ENCODE measurements at regions not wholly inside any gene's neighbourhood (a gene's known extent, or its start where the extent isn't known, plus 50 kb on each side); places are given as distances from the start of the nearest gene placed in this dataset.
"Not testable (repeated sequence)": the region's sequence is repeated elsewhere in the genome, so short reads cannot be mapped to it uniquely, and the experiment has no call there.

- no peak for DNase-seq (ENCODE audit: low spot score)
These were observed 63.1 kb downstream of the MTNR1B start for GRCh38 chr11:93032580-93032979.

GRCh38 chr11:93033093-93033492 is 63.6 kb downstream of the MTNR1B start:
- DNase-seq (ENCODE audit: low spot score): no peak

GRCh38 chr11:93034031-93034722 is 64.7 kb downstream of the MTNR1B start:
- no peak for DNase-seq (ENCODE audit: low spot score)

- no peak for DNase-seq (ENCODE audit: low spot score)
These were observed 65.2 kb downstream of the MTNR1B start for GRCh38 chr11:93034723-93035039.

GRCh38 chr11:93038521-93038920 is 69.1 kb downstream of the MTNR1B start:
- no peak for DNase-seq (ENCODE audit: low spot score)

GRCh38 chr11:93039531-93040240 is 70.2 kb downstream of the MTNR1B start:
- DNase-seq (ENCODE audit: low spot score): no peak

- no peak for DNase-seq (ENCODE audit: low spot score)
These were observed 72.2 kb downstream of the MTNR1B start for GRCh38 chr11:93041682-93042081.

GRCh38 chr11:93043186-93043585 is 73.7 kb downstream of the MTNR1B start:
- not testable (repeated sequence) for DNase-seq (ENCODE audit: low spot score)

GRCh38 chr11:93049740-93050139 is 80.3 kb downstream of the MTNR1B start:
- no peak for DNase-seq (ENCODE audit: low spot score)

- no peak for DNase-seq (ENCODE audit: low spot score)
These were observed 81.7 kb downstream of the MTNR1B start for GRCh38 chr11:93051186-93051585.

- no peak for DNase-seq (ENCODE audit: low spot score)
These were observed 84.4 kb downstream of the MTNR1B start for GRCh38 chr11:93053864-93054263.

GRCh38 chr11:93054279-93054678 is 84.8 kb downstream of the MTNR1B start:
- no peak for DNase-seq (ENCODE audit: low spot score)

GRCh38 chr11:93054881-93055280 is 85.4 kb downstream of the MTNR1B start:
- peak; percentile 70 for DNase-seq (ENCODE audit: low spot score)

- no peak for DNase-seq (ENCODE audit: low spot score)
These were observed 89.9 kb downstream of the MTNR1B start for GRCh38 chr11:93059117-93059957.

- DNase-seq (ENCODE audit: low spot score): no peak
These were observed 93.6 kb downstream of the MTNR1B start for GRCh38 chr11:93063086-93063485.

GRCh38 chr11:93065074-93065674 is 95.7 kb downstream of the MTNR1B start:
- not testable (repeated sequence) for DNase-seq (ENCODE audit: low spot score)

- DNase-seq (ENCODE audit: low spot score): no peak
These were observed 98.5 kb downstream of the MTNR1B start for GRCh38 chr11:93067881-93068390.

GRCh38 chr11:93072229-93072914 is 102.9 kb downstream of the MTNR1B start:
- no peak for DNase-seq (ENCODE audit: low spot score)

- no peak for DNase-seq (ENCODE audit: low spot score)
These were observed 103.6 kb downstream of the MTNR1B start for GRCh38 chr11:93073026-93073425.

- DNase-seq (ENCODE audit: low spot score): no peak
These were observed 104.2 kb downstream of the MTNR1B start for GRCh38 chr11:93073508-93074280.

- no peak for DNase-seq (ENCODE audit: low spot score)
These were observed 104.9 kb downstream of the MTNR1B start for GRCh38 chr11:93074352-93074751.
